Common myeloid progenitor, CD34-positive (primary cell): ENCODE measurements at regions not wholly inside any gene's neighbourhood (a gene's known extent, or its start where the extent isn't known, plus 50 kb on each side); places are given as distances from the start of the nearest gene placed in this dataset.
A peak's percentile ranks its signal among the peaks of the same experiment; 100 is the strongest.

Source experiments
- CTCF ChIA-PET: fragments of 350-600 bp; sonication (Branson Sonifier 250); formaldehyde crosslinking; loops from one replicate; lab custom pipeline; 2021; ENCODE audit warnings: antibody characterized with exemption; lab: Charles Lee
- POLR2A ChIA-PET: fragments of 350-600 bp; sonication (Branson Sonifier 250); formaldehyde crosslinking; loops from one replicate; lab custom pipeline; 2021; ENCODE audit warnings: antibody characterized with exemption; lab: Charles Lee
- DNase-seq, 3 donors: peaks; one replicate each; pipeline versions ENCODE4 v3.0.0 to v3.0.0-alpha.2; 2013
- H3K27ac ChIP-seq, 2 experiments: 1 replicate in 1 of 2; 2 replicates in 1 of 2; pipeline ENCODE4 v1.7.0; 2013; ENCODE audit warnings: inconsistent platforms in 2 of 2, low read length in 2 of 2, mild to moderate bottlenecking in 2 of 2, low read depth in 1 of 2, moderate library complexity in 1 of 2; ENCODE audit not compliant: severe bottlenecking in 2 of 2, insufficient read depth in 1 of 2, poor library complexity in 1 of 2
- H3K27me3 ChIP-seq, 5 experiments: replicated peaks in 2 of 5; 1 replicate in 3 of 5; 2 replicates in 2 of 5; pipeline versions ENCODE4 v1.6.1 to v1.7.0; 2013; ENCODE audit warnings: low read length in 4 of 5, mild to moderate bottlenecking in 2 of 5, moderate library complexity in 2 of 5, inconsistent platforms in 1 of 5; ENCODE audit not compliant: insufficient read depth in 5 of 5, control insufficient read depth in 4 of 5
- H3K36me3 ChIP-seq, 4 experiments: 1 replicate in 2 of 4; 2 replicates in 2 of 4; pipeline versions ENCODE4 v1.6.1 to v1.7.0; 2013; ENCODE audit warnings: low read length in 3 of 4, control low read depth in 1 of 4, mild to moderate bottlenecking in 1 of 4; ENCODE audit not compliant: control insufficient read depth in 4 of 4, insufficient read depth in 4 of 4
- H3K4me1 ChIP-seq, 4 experiments: 1 replicate in 3 of 4; 2 replicates in 1 of 4; pipeline versions ENCODE4 v1.6.1 to v1.7.1; 2013; ENCODE audit warnings: low read length in 3 of 4, mild to moderate bottlenecking in 3 of 4, control low read depth in 1 of 4, inconsistent platforms in 1 of 4, moderate library complexity in 1 of 4; ENCODE audit not compliant: control insufficient read depth in 4 of 4, insufficient read depth in 4 of 4; ENCODE audit errors: control extremely low read depth in 1 of 4
- H3K4me3 ChIP-seq, 7 experiments: 1 replicate in 4 of 7; 2 replicates in 3 of 7; pipeline versions ENCODE4 v1.5.1 to v1.7.0; 2013; ENCODE audit warnings: mild to moderate bottlenecking in 7 of 7, low read length in 6 of 7, moderate library complexity in 6 of 7, inconsistent platforms in 2 of 7, low read depth in 2 of 7, control low read depth in 1 of 7; ENCODE audit not compliant: insufficient read depth in 4 of 7, control insufficient read depth in 1 of 7; ENCODE audit errors: extremely low read depth in 1 of 7
- H3K9me3 ChIP-seq, 5 experiments: 1 replicate in 4 of 5; 2 replicates in 1 of 5; pipeline versions ENCODE4 v1.6.1 to v1.7.1; 2013; ENCODE audit warnings: low read length in 4 of 5, mild to moderate bottlenecking in 2 of 5, inconsistent platforms in 1 of 5, low read depth in 1 of 5, moderate library complexity in 1 of 5; ENCODE audit not compliant: control insufficient read depth in 4 of 5, insufficient read depth in 2 of 5; ENCODE audit errors: control extremely low read depth in 1 of 5
- WGBS: methylation state at CpG from one replicate; pipeline ENCODE4 v1.1.5; 2013; ENCODE audit not compliant: insufficient coverage; 5-methylcytosine and 5-hydroxymethylcytosine counted together

DNA sequence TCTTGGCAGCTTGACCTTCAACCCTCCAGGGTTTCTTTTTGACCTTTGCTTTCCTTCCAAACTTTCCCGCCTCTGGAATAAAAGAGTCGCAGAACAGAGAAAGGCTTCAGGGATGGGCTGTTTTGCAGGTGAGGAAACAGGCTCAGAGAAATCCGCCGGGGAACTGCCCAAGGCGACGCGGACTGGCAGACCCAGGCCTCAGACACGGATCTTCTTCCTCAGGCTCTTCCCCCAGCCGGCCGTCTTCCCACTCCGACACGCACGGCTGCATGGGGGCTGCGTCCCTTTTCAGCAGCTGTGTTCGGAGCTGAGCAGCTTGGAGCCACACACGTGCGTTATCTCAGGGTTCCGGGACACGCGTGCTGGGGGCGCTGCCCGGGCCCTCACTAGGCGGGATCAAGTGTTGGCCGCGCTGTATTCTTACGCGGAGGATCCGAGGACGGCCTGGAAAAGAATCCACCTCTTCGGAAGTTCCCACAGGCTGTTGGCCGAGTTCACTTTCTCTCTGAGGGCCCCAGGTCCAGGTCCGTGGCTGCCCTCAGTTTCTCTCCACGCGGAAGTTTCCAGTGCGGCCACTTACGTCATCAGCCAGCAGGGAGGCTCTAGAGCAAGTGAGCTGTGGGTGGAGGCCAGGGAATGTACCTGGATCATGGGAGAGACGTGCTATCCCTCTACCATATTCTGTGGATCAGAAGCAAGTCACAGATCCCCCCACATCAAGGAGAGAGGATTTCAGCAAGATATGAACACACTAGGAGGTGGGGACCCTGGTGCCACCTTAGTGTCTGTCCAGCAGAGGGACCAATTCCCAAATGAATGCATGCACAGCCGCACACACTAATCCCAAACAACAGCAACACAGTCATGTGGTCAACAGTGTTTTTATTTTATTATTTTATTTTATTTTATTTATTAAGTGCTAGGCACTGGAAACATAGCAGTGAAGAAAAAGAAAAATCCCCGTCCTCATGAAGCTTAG is 100.4 kb downstream of the ING1 start:
- 94% methylated on average over 32 of the region's 39 CpGs for WGBS
- CTCF ChIA-PET: interaction anchor here (0.6 to 1.3 kb wide), 2 partner anchors 170 to 263 kb away, joined by 3 read pairs; no protein-coding TSS in a partner anchor

DNA sequence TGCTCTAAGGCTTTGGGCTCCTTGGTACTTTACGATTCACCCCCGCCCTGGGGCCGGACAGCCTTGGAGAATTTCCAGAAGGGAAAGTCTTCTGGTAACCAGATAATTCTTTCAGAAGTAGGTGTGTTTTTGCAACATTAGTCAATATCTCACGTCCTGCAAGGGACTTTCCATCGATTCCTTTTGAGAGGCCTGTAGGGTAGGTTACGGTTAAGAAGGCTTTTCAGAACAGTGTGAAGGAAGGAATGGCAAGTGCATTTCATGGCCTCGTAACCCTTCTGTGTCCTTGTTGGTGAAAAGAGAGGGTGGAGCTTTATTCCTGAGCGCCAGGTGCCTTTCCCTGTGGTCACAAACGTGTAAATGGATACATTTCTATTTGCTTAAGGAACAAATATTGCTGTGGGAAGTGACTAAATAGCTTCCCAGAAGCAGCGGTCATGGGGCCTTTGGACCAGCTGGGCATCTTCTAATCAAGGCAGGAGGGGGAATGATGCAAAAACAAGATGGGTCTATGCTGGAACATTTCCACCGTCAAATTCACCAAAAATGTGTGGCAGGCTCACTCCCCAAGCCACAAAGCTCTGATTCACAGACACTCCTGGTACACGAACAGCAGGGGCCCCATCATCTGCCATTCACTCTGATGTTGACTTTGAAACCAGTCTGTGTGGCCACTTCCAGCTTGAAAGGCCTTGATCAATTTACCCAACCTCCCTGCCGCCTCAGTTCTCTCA is 99.2 kb downstream of the ANKRD10 start:
- peaks cover 0 to 40% (median 16%) of the 10 kb centered on the region in 5 experiments for H3K27me3 ChIP-seq
- H3K4me3 ChIP-seq: no peak overlapping the region
- DNase-seq: no peak
- H3K27ac ChIP-seq: no peak overlapping the region
- H3K4me1 ChIP-seq: peaks cover 0 to 7% (median 1%) of the 10 kb centered on the region in 4 experiments
- CTCF ChIA-PET: interaction anchor here (0.5 kb wide), 1 partner anchor 83 kb away, joined by 3 read pairs; no protein-coding TSS in a partner anchor
- WGBS: 88% methylated on average over 12 of the region's 13 CpGs
- POLR2A ChIA-PET: no interaction called here
- H3K36me3 ChIP-seq: no peaks in the 10 kb centered on the region
- peaks cover 0 to 3% (median 0%) of the 10 kb centered on the region in 5 experiments for H3K9me3 ChIP-seq

More for the DNA sequence above, 100.4 kb downstream of the ING1 start:
- Histone ChIP-seq H3K4me1 (peaks cover 0 to 2% (median 0%) of the 10 kb centered on the region in 4 experiments), H3K9me3 (peaks cover 0 to 3% (median 0%) of the 10 kb centered on the region in 5 experiments), H3K36me3 (no peaks in the 10 kb centered on the region), H3K4me3 (no peak overlapping the region), H3K27ac (no peak overlapping the region), H3K27me3 (peaks cover under 1 to 50% (median 17%) of the 10 kb centered on the region in 5 experiments)
- POLR2A ChIA-PET: no interaction called here
- no peak for DNase-seq

DNA sequence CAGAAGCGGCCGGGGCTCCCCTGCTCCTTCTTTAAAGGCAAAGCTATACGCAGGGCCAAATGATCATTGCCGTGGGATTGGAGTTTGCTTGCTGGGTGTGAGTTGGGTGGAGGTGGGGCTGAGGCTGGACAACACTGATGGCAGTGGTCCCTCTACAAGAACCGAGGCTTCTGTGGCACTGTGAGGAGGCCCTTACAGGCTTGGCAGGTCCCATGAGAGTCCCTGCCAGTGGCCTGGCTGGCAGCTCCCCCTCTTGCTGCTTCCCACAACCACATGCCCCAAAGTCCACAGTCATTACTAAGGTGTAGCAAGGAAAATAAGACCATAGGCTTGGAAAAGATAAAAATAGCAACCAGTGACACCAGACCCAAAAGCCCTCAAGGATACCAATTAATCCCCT is 98.4 kb downstream of the ANKRD10 start:
- Histone ChIP-seq H3K4me1 (peaks cover 0 to 7% (median 1%) of the 10 kb centered on the region in 4 experiments), H3K27ac (no peak overlapping the region), H3K4me3 (no peak overlapping the region), H3K36me3 (no peaks in the 10 kb centered on the region), H3K27me3 (peaks cover 0 to 31% (median 11%) of the 10 kb centered on the region in 5 experiments), H3K9me3 (peaks cover 0 to 3% (median 0%) of the 10 kb centered on the region in 5 experiments)
- WGBS: 83% methylated on average over 3 of the region's 5 CpGs
- no peak for DNase-seq
- CTCF ChIA-PET: no interaction called here
- POLR2A ChIA-PET: no interaction called here

DNA sequence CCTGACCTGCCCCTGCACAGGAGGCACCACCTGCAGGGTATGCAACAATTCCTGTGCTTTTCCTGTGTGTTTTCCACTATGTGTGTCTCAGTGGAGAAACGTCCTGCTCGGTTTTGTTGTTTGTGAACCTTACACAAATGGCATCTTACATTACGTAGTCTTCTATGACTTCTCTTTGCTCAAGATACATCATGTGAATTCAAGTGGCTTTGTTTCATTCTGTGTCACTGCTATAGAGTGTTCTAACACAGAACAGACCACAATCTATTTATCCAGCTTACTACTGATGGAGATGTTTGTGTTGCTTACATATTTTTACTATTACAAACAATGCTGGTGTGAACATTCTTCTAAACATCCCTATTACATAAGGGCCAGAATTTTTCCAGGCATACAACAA is 97.7 kb downstream of the ANKRD10 start:
- Histone ChIP-seq H3K4me3 (no peak overlapping the region), H3K4me1 (peaks cover 0 to 7% (median 1%) of the 10 kb centered on the region in 4 experiments), H3K9me3 (peaks cover 0 to 3% (median 0%) of the 10 kb centered on the region in 5 experiments), H3K27me3 (peaks cover 0 to 25% (median 8%) of the 10 kb centered on the region in 5 experiments), H3K36me3 (no peaks in the 10 kb centered on the region), H3K27ac (no peak overlapping the region)
- POLR2A ChIA-PET: no interaction called here
- CTCF ChIA-PET: interaction anchor here (1.6 to 2.1 kb wide), 2 partner anchors 107 to 172 kb away, joined by 5 to 14 read pairs; no protein-coding TSS in a partner anchor
- WGBS: no CpG with 5 or more reads among the region's 3 CpGs
- no peak for DNase-seq

GRCh38 chr13:110818747-110819146 is 96.1 kb downstream of the ANKRD10 start:
- POLR2A ChIA-PET: no interaction called here
- 76% methylated on average over 4 of the region's 8 CpGs for WGBS
- no peak for DNase-seq

DNA sequence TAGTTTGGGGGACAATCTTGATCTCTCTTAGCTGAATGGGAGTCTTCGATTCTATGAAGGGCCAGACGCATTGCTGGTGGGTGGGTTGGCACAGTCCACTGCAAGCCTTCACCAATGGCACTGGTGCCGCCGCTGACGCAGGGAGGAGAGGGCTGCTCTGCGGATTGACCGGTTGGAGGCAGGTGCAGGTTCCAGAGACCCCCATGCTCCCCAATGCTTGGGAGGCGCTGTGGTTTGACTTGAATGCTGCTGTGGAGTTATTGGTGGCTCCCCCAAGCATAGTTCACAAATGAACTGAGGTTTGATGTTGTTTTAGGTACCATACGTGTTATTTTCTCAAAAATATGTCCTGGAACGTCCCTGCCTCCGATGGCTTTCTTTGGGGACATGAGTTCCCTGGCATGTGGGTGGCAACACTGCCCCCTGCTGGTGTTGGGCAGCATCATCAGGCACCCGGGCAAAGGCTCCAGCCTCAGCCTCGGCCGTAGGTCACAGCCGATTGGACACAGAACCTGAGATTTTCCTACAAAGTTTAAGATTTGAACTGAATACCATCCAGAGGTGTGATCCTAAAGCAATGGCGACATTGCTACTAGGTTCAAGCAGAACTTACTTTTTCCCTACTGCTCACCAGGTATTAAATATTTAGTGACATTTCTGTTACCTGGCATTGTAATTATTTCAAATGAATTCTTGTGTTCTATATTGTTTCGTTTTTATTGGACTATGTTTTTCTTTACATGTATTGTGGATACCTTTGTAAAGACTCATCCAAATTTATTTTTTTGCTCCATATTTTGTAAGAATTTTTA is 95.5 kb downstream of the ANKRD10 start:
- peak; percentile 66 to 82 (median 72) for DNase-seq
- Histone ChIP-seq H3K27me3 (peaks cover 0 to 8% (median 2%) of the 10 kb centered on the region in 5 experiments), H3K4me1 (peaks cover 0 to 4% (median 1%) of the 10 kb centered on the region in 4 experiments), H3K27ac (no peak overlapping the region), H3K9me3 (no peaks in the 10 kb centered on the region), H3K4me3 (no peak overlapping the region), H3K36me3 (no peaks in the 10 kb centered on the region)
- 20% methylated on average over 9 of the region's 17 CpGs for WGBS
- ChIA-PET CTCF (interaction anchor here (0.7 to 2.1 kb wide), 14 partner anchors 9 to 364 kb away, joined by 3 to 14 read pairs (median 4); no protein-coding TSS in a partner anchor), POLR2A (no interaction called here)

More at GRCh38 chr13:110818747-110819146, 96.1 kb downstream of the ANKRD10 start:
- Histone ChIP-seq H3K27ac (no peak overlapping the region), H3K4me3 (no peak overlapping the region), H3K27me3 (peaks cover 0 to 9% (median 8%) of the 10 kb centered on the region in 5 experiments), H3K9me3 (no peaks in the 10 kb centered on the region), H3K36me3 (no peaks in the 10 kb centered on the region), H3K4me1 (peaks cover 0 to 4% (median 1%) of the 10 kb centered on the region in 4 experiments)
- CTCF ChIA-PET: interaction anchor here (0.7 to 2.1 kb wide), 14 partner anchors 9 to 363 kb away, joined by 3 to 14 read pairs (median 4); no protein-coding TSS in a partner anchor
